T-cell (primary cell): ENCODE measurements at regions not wholly inside any gene's neighbourhood (a gene's known extent, or its start where the extent isn't known, plus 50 kb on each side); places are given as distances from the start of the nearest gene placed in this dataset.

Source experiments
- ATAC-seq, 4 experiments: fragments of 200-7000 bp in 3 of 4; fragments of 150-1000 bp in 1 of 4; cut with Tn5 transposase; replicated peaks in 1 of 4; 1 replicate in 3 of 4; 2 replicates in 1 of 4; pipeline ENCODE4 v1.10.0; 2021; ENCODE audit warnings: moderate library complexity in 3 of 4, mild to moderate bottlenecking in 2 of 4, moderate number of reproducible peaks in 1 of 4
- CTCF ChIA-PET, 2 donors: fragments of 300-600 bp; sonication (Branson Sonifier 250); formaldehyde crosslinking; loops; one replicate each; lab custom pipeline; 2022; ENCODE audit warnings: antibody characterized with exemption in 2 of 2; lab: Charles Lee
- POLR2A ChIA-PET, 2 donors: fragments of 300-600 bp; sonication (Branson Sonifier 250); formaldehyde crosslinking; loops; one replicate each; lab custom pipeline; 2022; ENCODE audit warnings: antibody characterized with exemption in 2 of 2; lab: Charles Lee
- DNase-seq, 35 experiments: peaks; one replicate each; pipeline versions ENCODE4 v3.0.0 to v3.0.0-alpha.2; 2013 to 2023
- H3K27ac ChIP-seq: one replicate; pipeline ENCODE4 v1.5.1; 2013; ENCODE audit warnings: low read length
- H3K27me3 ChIP-seq, 2 experiments: replicated peaks in 1 of 2; 1 replicate in 1 of 2; 2 replicates in 1 of 2; pipeline versions ENCODE4 v1.6.1 to v1.7.0; 2013; ENCODE audit warnings: low read length in 1 of 2, mixed read lengths in 1 of 2; ENCODE audit not compliant: control insufficient read depth in 2 of 2, insufficient read depth in 2 of 2; ENCODE audit errors: extremely low read depth in 1 of 2
- H3K36me3 ChIP-seq, 2 donors: 1 replicate in 1 of 2; 2 replicates in 1 of 2; pipeline versions ENCODE4 v1.6.1 to v1.7.0; 2013; ENCODE audit warnings: low read length in 1 of 2; ENCODE audit not compliant: control insufficient read depth in 2 of 2, insufficient read depth in 1 of 2; ENCODE audit errors: extremely low read depth in 1 of 2
- H3K4me1 ChIP-seq, 2 experiments: 1 replicate in 1 of 2; 2 replicates in 1 of 2; pipeline versions ENCODE4 v1.6.1 to v1.7.0; 2013; ENCODE audit warnings: low read length in 2 of 2, mixed read lengths in 1 of 2; ENCODE audit not compliant: insufficient read depth in 2 of 2, control insufficient read depth in 1 of 2; ENCODE audit errors: extremely low read depth in 1 of 2
- H3K4me3 ChIP-seq, 2 donors: 1 replicate in 1 of 2; 2 replicates in 1 of 2; pipeline versions ENCODE4 v1.5.1 to v1.7.0; 2013; ENCODE audit warnings: mild to moderate bottlenecking in 2 of 2, low read length in 1 of 2, moderate library complexity in 1 of 2; ENCODE audit not compliant: control insufficient read depth in 1 of 2; ENCODE audit errors: extremely low read depth in 1 of 2
- H3K9me3 ChIP-seq: 2 replicates; pipeline ENCODE4 v1.7.0; 2013
- H3K27ac Mint-ChIP-seq, 2 donors: one replicate each; pipeline ENCODE4 v1.8.0; 2020 to 2021; ENCODE audit warnings: mild to moderate bottlenecking in 2 of 2, mixed read lengths in 2 of 2
- H3K27me3 Mint-ChIP-seq, 2 donors: one replicate each; pipeline ENCODE4 v1.8.0; 2021 to 2022; ENCODE audit warnings: mixed read lengths in 2 of 2
- H3K36me3 Mint-ChIP-seq: one replicate; pipeline ENCODE4 v1.8.0; 2021; ENCODE audit warnings: mixed read lengths
- H3K4me1 Mint-ChIP-seq, 3 donors: one replicate each; pipeline ENCODE4 v1.8.0; 2020 to 2022; ENCODE audit warnings: mixed read lengths in 3 of 3, mild to moderate bottlenecking in 1 of 3
- H3K4me3 Mint-ChIP-seq, 3 donors: one replicate each; pipeline ENCODE4 v1.8.0; 2020 to 2022; ENCODE audit warnings: mild to moderate bottlenecking in 3 of 3, mixed read lengths in 3 of 3, moderate library complexity in 3 of 3
- H3K9me3 Mint-ChIP-seq, 3 donors: one replicate each; pipeline ENCODE4 v1.8.0; 2020 to 2022; ENCODE audit warnings: mixed read lengths in 3 of 3
- WGBS: methylation state at CpG from one replicate; pipeline ENCODE4 v1.1.5; 2013; ENCODE audit warnings: missing lambda C conversion rate; ENCODE audit not compliant: insufficient coverage; 5-methylcytosine and 5-hydroxymethylcytosine counted together

GRCh38 chr5:4043135-4043534, 447.5 kb downstream of the IRX1 start:
- H3K4me3 Mint-ChIP-seq, result no peak overlapping the region
- no peaks in the 10 kb centered on the region for H3K27me3 Mint-ChIP-seq
- H3K4me1 ChIP-seq, result no peaks in the 10 kb centered on the region
- H3K9me3 ChIP-seq, result no peaks in the 10 kb centered on the region
- POLR2A ChIA-PET, result no interaction called here
- H3K36me3 ChIP-seq, result no peaks in the 10 kb centered on the region
- H3K36me3 Mint-ChIP-seq, result no peaks in the 10 kb centered on the region
- no peak overlapping the region for H3K27ac ChIP-seq
- no peak overlapping the region for H3K4me3 ChIP-seq
- DNase-seq (no peak), ATAC-seq (no peak)
- CTCF ChIA-PET, result interaction anchor here in 1 of 2 donors (0.6 kb wide), 1 partner anchor 102 kb away, joined by 4 read pairs; no protein-coding TSS in a partner anchor
- no peaks in the 10 kb centered on the region for H3K27me3 ChIP-seq
- peaks cover 3 to 12% (median 5%) of the 10 kb centered on the region in 3 donors for H3K9me3 Mint-ChIP-seq
- H3K4me1 Mint-ChIP-seq, result peaks cover 13 to 27% (median 16%) of the 10 kb centered on the region in 3 donors
- H3K27ac Mint-ChIP-seq, result no peak overlapping the region

- CTCF ChIA-PET, result no interaction called here
- Mint-ChIP-seq H3K4me1 (peaks cover 13 to 27% (median 16%) of the 10 kb centered on the region in 3 donors), H3K27ac (no peak overlapping the region), H3K36me3 (no peaks in the 10 kb centered on the region), H3K27me3 (no peaks in the 10 kb centered on the region), H3K4me3 (no peak overlapping the region), H3K9me3 (peaks cover 3 to 12% (median 5%) of the 10 kb centered on the region in 3 donors)
- H3K27me3 ChIP-seq, result no peaks in the 10 kb centered on the region
- H3K4me1 ChIP-seq, result no peaks in the 10 kb centered on the region
- ATAC-seq (no peak), DNase-seq (no peak)
- H3K4me3 ChIP-seq, result no peak overlapping the region
- H3K36me3 ChIP-seq, result no peaks in the 10 kb centered on the region
- H3K9me3 ChIP-seq, result no peaks in the 10 kb centered on the region
- H3K27ac ChIP-seq, result no peak overlapping the region
- WGBS, result no CpG with 5 or more reads among the region's 2 CpGs
- POLR2A ChIA-PET, result no interaction called here
Measured at GRCh38 chr5:4044881-4045280, 449.2 kb downstream of the IRX1 start.

- Mint-ChIP-seq H3K27me3 (no peaks in the 10 kb centered on the region), H3K9me3 (peaks cover 0 to 5% (median 0%) of the 10 kb centered on the region in 3 donors), H3K4me1 (peaks cover 0 to 3% (median under 1%) of the 10 kb centered on the region in 3 donors), H3K27ac (no peak overlapping the region), H3K36me3 (no peaks in the 10 kb centered on the region), H3K4me3 (no peak overlapping the region)
- Histone ChIP-seq H3K27me3 (no peaks in the 10 kb centered on the region), H3K27ac (no peak overlapping the region), H3K4me1 (no peaks in the 10 kb centered on the region), H3K9me3 (no peaks in the 10 kb centered on the region), H3K36me3 (no peaks in the 10 kb centered on the region), H3K4me3 (no peak overlapping the region)
- ChIA-PET POLR2A (no interaction called here), CTCF (no interaction called here)
- WGBS, result no CpG with 5 or more reads among the region's 4 CpGs
- ATAC-seq (no peak), DNase-seq (no peak)
Measured at GRCh38 chr5:4048398-4048797, 452.8 kb downstream of the IRX1 start.

GRCh38 chr5:4050203-4050602, 454.6 kb downstream of the IRX1 start:
- no peaks in the 10 kb centered on the region for H3K27me3 ChIP-seq
- no peaks in the 10 kb centered on the region for H3K27me3 Mint-ChIP-seq
- POLR2A ChIA-PET, result no interaction called here
- H3K36me3 ChIP-seq, result no peaks in the 10 kb centered on the region
- no peaks in the 10 kb centered on the region for H3K36me3 Mint-ChIP-seq
- no peak overlapping the region for H3K27ac Mint-ChIP-seq
- no peak overlapping the region for H3K27ac ChIP-seq
- H3K4me3 Mint-ChIP-seq, result no peak overlapping the region
- CTCF ChIA-PET, result no interaction called here
- no peak overlapping the region for H3K4me3 ChIP-seq
- H3K9me3 Mint-ChIP-seq, result peaks cover 0 to 5% (median 2%) of the 10 kb centered on the region in 3 donors
- 62% methylated on average over 3 of the region's 6 CpGs for WGBS
- DNase-seq (no peak), ATAC-seq (no peak)
- H3K4me1 Mint-ChIP-seq, result no peaks in the 10 kb centered on the region
- no peaks in the 10 kb centered on the region for H3K4me1 ChIP-seq
- no peaks in the 10 kb centered on the region for H3K9me3 ChIP-seq

GRCh38 chr5:4053136-4053535, 457.5 kb downstream of the IRX1 start:
- Mint-ChIP-seq H3K9me3 (peaks cover 2 to 12% (median 8%) of the 10 kb centered on the region in 3 donors), H3K36me3 (no peaks in the 10 kb centered on the region), H3K27ac (no peak overlapping the region), H3K27me3 (no peaks in the 10 kb centered on the region), H3K4me1 (no peaks in the 10 kb centered on the region), H3K4me3 (no peak overlapping the region)
- no peak overlapping the region for H3K4me3 ChIP-seq
- no peaks in the 10 kb centered on the region for H3K9me3 ChIP-seq
- no peaks in the 10 kb centered on the region for H3K27me3 ChIP-seq
- 80% methylated on average over 2 of the region's 4 CpGs for WGBS
- CTCF ChIA-PET, result no interaction called here
- H3K27ac ChIP-seq, result no peak overlapping the region
- no peaks in the 10 kb centered on the region for H3K36me3 ChIP-seq
- ATAC-seq, result no peak
- POLR2A ChIA-PET, result interaction anchor here in 1 of 2 donors (1.0 kb wide), 1 partner anchor 12 kb away, joined by 3 read pairs; no protein-coding TSS in a partner anchor
- H3K4me1 ChIP-seq, result no peaks in the 10 kb centered on the region
- DNase-seq, result no peak

GRCh38 chr5:4054092-4054491, 458.5 kb downstream of the IRX1 start:
- WGBS, result no CpG with 5 or more reads among the region's 1 CpG
- Histone ChIP-seq H3K9me3 (no peaks in the 10 kb centered on the region), H3K4me1 (no peaks in the 10 kb centered on the region), H3K4me3 (no peak overlapping the region), H3K36me3 (no peaks in the 10 kb centered on the region), H3K27ac (no peak overlapping the region), H3K27me3 (no peaks in the 10 kb centered on the region)
- H3K9me3 Mint-ChIP-seq, result peaks cover 2 to 12% (median 8%) of the 10 kb centered on the region in 3 donors
- H3K27me3 Mint-ChIP-seq, result no peaks in the 10 kb centered on the region
- no peak for ATAC-seq
- H3K4me3 Mint-ChIP-seq, result no peak overlapping the region
- ChIA-PET CTCF (no interaction called here), POLR2A (no interaction called here)
- H3K4me1 Mint-ChIP-seq, result no peaks in the 10 kb centered on the region
- no peaks in the 10 kb centered on the region for H3K36me3 Mint-ChIP-seq
- no peak for DNase-seq
- no peak overlapping the region for H3K27ac Mint-ChIP-seq

GRCh38 chr5:4058899-4059298, 463.3 kb downstream of the IRX1 start:
- ATAC-seq (no peak), DNase-seq (no peak)
- WGBS, result 94% methylated on average over 4 of the region's 6 CpGs
- POLR2A ChIA-PET, result no interaction called here
- Mint-ChIP-seq H3K27me3 (no peaks in the 10 kb centered on the region), H3K4me3 (no peak overlapping the region), H3K4me1 (no peaks in the 10 kb centered on the region), H3K27ac (no peak overlapping the region), H3K36me3 (no peaks in the 10 kb centered on the region), H3K9me3 (peaks cover 0 to 17% (median 11%) of the 10 kb centered on the region in 3 donors)
- H3K4me1 ChIP-seq, result no peaks in the 10 kb centered on the region
- CTCF ChIA-PET, result no interaction called here
- H3K9me3 ChIP-seq, result no peaks in the 10 kb centered on the region
- H3K27ac ChIP-seq, result no peak overlapping the region
- no peaks in the 10 kb centered on the region for H3K36me3 ChIP-seq
- H3K4me3 ChIP-seq, result no peak overlapping the region
- H3K27me3 ChIP-seq, result no peaks in the 10 kb centered on the region
